ENCODE measurements at regions not wholly inside any gene's neighbourhood (a gene's known extent, or its start where the extent isn't known, plus 50 kb on each side); places are given as distances from the start of the nearest gene placed in this dataset.
"Not testable (repeated sequence)": the region's sequence is repeated elsewhere in the genome, so short reads cannot be mapped to it uniquely, and the experiment has no call there.

- DNase-seq: no peak
- WGBS (ENCODE audit: insufficient coverage): 90% methylated on average over 2 of the region's 3 CpGs
- no peak overlapping the region for H3K27ac ChIP-seq (ENCODE audit: insufficient read depth in 1 of 2, low read depth in 1 of 2, low read length in 2 of 2, poor library complexity in 1 of 2, severe bottlenecking in 2 of 2)
- H3K36me3 ChIP-seq (ENCODE audit: control insufficient read depth in 4 of 4, insufficient read depth in 4 of 4, low read length in 3 of 4): no peaks in the 10 kb centered on the region
- POLR2A ChIA-PET: no interaction called here
- H3K4me3 ChIP-seq (ENCODE audit: control insufficient read depth in 1 of 7, extremely low read depth in 1 of 7, insufficient read depth in 4 of 7, low read depth in 2 of 7, low read length in 6 of 7): no peak overlapping the region
- CTCF ChIA-PET: no interaction called here
- no peaks in the 10 kb centered on the region for H3K27me3 ChIP-seq (replicated peaks in 2 of 5; ENCODE audit: control insufficient read depth in 4 of 5, insufficient read depth in 5 of 5, low read length in 4 of 5)
- peaks cover 0 to 2% (median 0%) of the 10 kb centered on the region in 5 experiments for H3K9me3 ChIP-seq (ENCODE audit: control extremely low read depth in 1 of 5, control insufficient read depth in 4 of 5, insufficient read depth in 2 of 5, low read depth in 1 of 5, low read length in 4 of 5)
- H3K4me1 ChIP-seq (ENCODE audit: control extremely low read depth in 1 of 4, control insufficient read depth in 4 of 4, insufficient read depth in 4 of 4, low read length in 3 of 4): no peaks in the 10 kb centered on the region
Measured at GRCh38 chr7:42645906-42646305, 266.0 kb downstream of the C7orf25 start.

GRCh38 chr7:42642699-42643098 lies 269.2 kb downstream of the C7orf25 start:
- Histone ChIP-seq H3K9me3 (ENCODE audit: control extremely low read depth in 1 of 5, control insufficient read depth in 4 of 5, insufficient read depth in 2 of 5, low read depth in 1 of 5, low read length in 4 of 5) (peaks cover 0 to 2% (median 0%) of the 10 kb centered on the region in 5 experiments), H3K4me3 (ENCODE audit: control insufficient read depth in 1 of 7, extremely low read depth in 1 of 7, insufficient read depth in 4 of 7, low read depth in 2 of 7, low read length in 6 of 7) (no peak overlapping the region), H3K27me3 (replicated peaks in 2 of 5; ENCODE audit: control insufficient read depth in 4 of 5, insufficient read depth in 5 of 5, low read length in 4 of 5) (no peaks in the 10 kb centered on the region), H3K4me1 (ENCODE audit: control extremely low read depth in 1 of 4, control insufficient read depth in 4 of 4, insufficient read depth in 4 of 4, low read length in 3 of 4) (no peaks in the 10 kb centered on the region), H3K36me3 (ENCODE audit: control insufficient read depth in 4 of 4, insufficient read depth in 4 of 4, low read length in 3 of 4) (no peaks in the 10 kb centered on the region), H3K27ac (ENCODE audit: insufficient read depth in 1 of 2, low read depth in 1 of 2, low read length in 2 of 2, poor library complexity in 1 of 2, severe bottlenecking in 2 of 2) (no peak overlapping the region)
- DNase-seq: no peak
- POLR2A ChIA-PET: no interaction called here
- CTCF ChIA-PET: no interaction called here

GRCh38 chr7:42639930-42640329 lies 271.9 kb downstream of the C7orf25 start:
- Histone ChIP-seq H3K36me3 (ENCODE audit: control insufficient read depth in 4 of 4, insufficient read depth in 4 of 4, low read length in 3 of 4) (no peaks in the 10 kb centered on the region), H3K27ac (ENCODE audit: insufficient read depth in 1 of 2, low read depth in 1 of 2, low read length in 2 of 2, poor library complexity in 1 of 2, severe bottlenecking in 2 of 2) (no peak overlapping the region), H3K27me3 (replicated peaks in 2 of 5; ENCODE audit: control insufficient read depth in 4 of 5, insufficient read depth in 5 of 5, low read length in 4 of 5) (no peaks in the 10 kb centered on the region), H3K4me1 (ENCODE audit: control extremely low read depth in 1 of 4, control insufficient read depth in 4 of 4, insufficient read depth in 4 of 4, low read length in 3 of 4) (no peaks in the 10 kb centered on the region), H3K9me3 (ENCODE audit: control extremely low read depth in 1 of 5, control insufficient read depth in 4 of 5, insufficient read depth in 2 of 5, low read depth in 1 of 5, low read length in 4 of 5) (peaks cover 0 to 2% (median 0%) of the 10 kb centered on the region in 5 experiments), H3K4me3 (ENCODE audit: control insufficient read depth in 1 of 7, extremely low read depth in 1 of 7, insufficient read depth in 4 of 7, low read depth in 2 of 7, low read length in 6 of 7) (no peak overlapping the region)
- no peak for DNase-seq
- 92% methylated on average over 5 of the region's 5 CpGs for WGBS (ENCODE audit: insufficient coverage)
- ChIA-PET POLR2A (no interaction called here), CTCF (no interaction called here)

GRCh38 chr7:42636380-42636779 lies 275.5 kb downstream of the C7orf25 start:
- H3K9me3 ChIP-seq (ENCODE audit: control extremely low read depth in 1 of 5, control insufficient read depth in 4 of 5, insufficient read depth in 2 of 5, low read depth in 1 of 5, low read length in 4 of 5); H3K36me3 ChIP-seq (ENCODE audit: control insufficient read depth in 4 of 4, insufficient read depth in 4 of 4, low read length in 3 of 4); POLR2A ChIA-PET; H3K4me1 ChIP-seq (ENCODE audit: control extremely low read depth in 1 of 4, control insufficient read depth in 4 of 4, insufficient read depth in 4 of 4, low read length in 3 of 4); CTCF ChIA-PET; H3K27me3 ChIP-seq (replicated peaks in 2 of 5; ENCODE audit: control insufficient read depth in 4 of 5, insufficient read depth in 5 of 5, low read length in 4 of 5); H3K27ac ChIP-seq (ENCODE audit: insufficient read depth in 1 of 2, low read depth in 1 of 2, low read length in 2 of 2, poor library complexity in 1 of 2, severe bottlenecking in 2 of 2); DNase-seq; H3K4me3 ChIP-seq (ENCODE audit: control insufficient read depth in 1 of 7, extremely low read depth in 1 of 7, insufficient read depth in 4 of 7, low read depth in 2 of 7, low read length in 6 of 7): not testable (repeated sequence)
- 97% methylated on average over 9 of the region's 11 CpGs for WGBS (ENCODE audit: insufficient coverage)

- H3K4me3 ChIP-seq (ENCODE audit: control insufficient read depth in 1 of 7, extremely low read depth in 1 of 7, insufficient read depth in 4 of 7, low read depth in 2 of 7, low read length in 6 of 7): no peak overlapping the region
- no peak for DNase-seq
- POLR2A ChIA-PET: no interaction called here
- no peaks in the 10 kb centered on the region for H3K36me3 ChIP-seq (ENCODE audit: control insufficient read depth in 4 of 4, insufficient read depth in 4 of 4, low read length in 3 of 4)
- no peak overlapping the region for H3K27ac ChIP-seq (ENCODE audit: insufficient read depth in 1 of 2, low read depth in 1 of 2, low read length in 2 of 2, poor library complexity in 1 of 2, severe bottlenecking in 2 of 2)
- no peaks in the 10 kb centered on the region for H3K9me3 ChIP-seq (ENCODE audit: control extremely low read depth in 1 of 5, control insufficient read depth in 4 of 5, insufficient read depth in 2 of 5, low read depth in 1 of 5, low read length in 4 of 5)
- 90% methylated on average over 1 of the region's 4 CpGs for WGBS (ENCODE audit: insufficient coverage)
- CTCF ChIA-PET: no interaction called here
- no peaks in the 10 kb centered on the region for H3K4me1 ChIP-seq (ENCODE audit: control extremely low read depth in 1 of 4, control insufficient read depth in 4 of 4, insufficient read depth in 4 of 4, low read length in 3 of 4)
- H3K27me3 ChIP-seq (replicated peaks in 2 of 5; ENCODE audit: control insufficient read depth in 4 of 5, insufficient read depth in 5 of 5, low read length in 4 of 5): no peaks in the 10 kb centered on the region
Measured at GRCh38 chr7:42628054-42628453, 283.8 kb downstream of the C7orf25 start.

GRCh38 chr7:42627626-42628025 lies 284.2 kb downstream of the C7orf25 start:
- Histone ChIP-seq H3K36me3 (ENCODE audit: control insufficient read depth in 4 of 4, insufficient read depth in 4 of 4, low read length in 3 of 4) (no peaks in the 10 kb centered on the region), H3K27me3 (replicated peaks in 2 of 5; ENCODE audit: control insufficient read depth in 4 of 5, insufficient read depth in 5 of 5, low read length in 4 of 5) (no peaks in the 10 kb centered on the region), H3K4me3 (ENCODE audit: control insufficient read depth in 1 of 7, extremely low read depth in 1 of 7, insufficient read depth in 4 of 7, low read depth in 2 of 7, low read length in 6 of 7) (no peak overlapping the region), H3K4me1 (ENCODE audit: control extremely low read depth in 1 of 4, control insufficient read depth in 4 of 4, insufficient read depth in 4 of 4, low read length in 3 of 4) (no peaks in the 10 kb centered on the region), H3K9me3 (ENCODE audit: control extremely low read depth in 1 of 5, control insufficient read depth in 4 of 5, insufficient read depth in 2 of 5, low read depth in 1 of 5, low read length in 4 of 5) (no peaks in the 10 kb centered on the region), H3K27ac (ENCODE audit: insufficient read depth in 1 of 2, low read depth in 1 of 2, low read length in 2 of 2, poor library complexity in 1 of 2, severe bottlenecking in 2 of 2) (no peak overlapping the region)
- ChIA-PET CTCF (no interaction called here), POLR2A (no interaction called here)
- 90% methylated on average over 2 of the region's 3 CpGs for WGBS (ENCODE audit: insufficient coverage)
- DNase-seq: no peak

- DNase-seq: no peak
- ChIA-PET POLR2A (no interaction called here), CTCF (no interaction called here)
- 100% methylated on average over 2 of the region's 2 CpGs for WGBS (ENCODE audit: insufficient coverage)
- H3K27me3 ChIP-seq (replicated peaks in 2 of 5; ENCODE audit: control insufficient read depth in 4 of 5, insufficient read depth in 5 of 5, low read length in 4 of 5): no peaks in the 10 kb centered on the region
- H3K4me3 ChIP-seq (ENCODE audit: control insufficient read depth in 1 of 7, extremely low read depth in 1 of 7, insufficient read depth in 4 of 7, low read depth in 2 of 7, low read length in 6 of 7): no peak overlapping the region
- H3K4me1 ChIP-seq (ENCODE audit: control extremely low read depth in 1 of 4, control insufficient read depth in 4 of 4, insufficient read depth in 4 of 4, low read length in 3 of 4): no peaks in the 10 kb centered on the region
- H3K27ac ChIP-seq (ENCODE audit: insufficient read depth in 1 of 2, low read depth in 1 of 2, low read length in 2 of 2, poor library complexity in 1 of 2, severe bottlenecking in 2 of 2): no peak overlapping the region
- no peaks in the 10 kb centered on the region for H3K36me3 ChIP-seq (ENCODE audit: control insufficient read depth in 4 of 4, insufficient read depth in 4 of 4, low read length in 3 of 4)
- no peaks in the 10 kb centered on the region for H3K9me3 ChIP-seq (ENCODE audit: control extremely low read depth in 1 of 5, control insufficient read depth in 4 of 5, insufficient read depth in 2 of 5, low read depth in 1 of 5, low read length in 4 of 5)
Measured at GRCh38 chr7:42627101-42627500, 284.8 kb downstream of the C7orf25 start.

- Histone ChIP-seq H3K36me3 (ENCODE audit: control insufficient read depth in 4 of 4, insufficient read depth in 4 of 4, low read length in 3 of 4) (no peaks in the 10 kb centered on the region), H3K9me3 (ENCODE audit: control extremely low read depth in 1 of 5, control insufficient read depth in 4 of 5, insufficient read depth in 2 of 5, low read depth in 1 of 5, low read length in 4 of 5) (no peaks in the 10 kb centered on the region), H3K27ac (ENCODE audit: insufficient read depth in 1 of 2, low read depth in 1 of 2, low read length in 2 of 2, poor library complexity in 1 of 2, severe bottlenecking in 2 of 2) (no peak overlapping the region), H3K4me3 (ENCODE audit: control insufficient read depth in 1 of 7, extremely low read depth in 1 of 7, insufficient read depth in 4 of 7, low read depth in 2 of 7, low read length in 6 of 7) (no peak overlapping the region), H3K27me3 (replicated peaks in 2 of 5; ENCODE audit: control insufficient read depth in 4 of 5, insufficient read depth in 5 of 5, low read length in 4 of 5) (no peaks in the 10 kb centered on the region), H3K4me1 (ENCODE audit: control extremely low read depth in 1 of 4, control insufficient read depth in 4 of 4, insufficient read depth in 4 of 4, low read length in 3 of 4) (no peaks in the 10 kb centered on the region)
- CTCF ChIA-PET: no interaction called here
- 95% methylated on average over 4 of the region's 4 CpGs for WGBS (ENCODE audit: insufficient coverage)
- DNase-seq: no peak
- POLR2A ChIA-PET: no interaction called here
Measured at GRCh38 chr7:42625421-42625820, 286.4 kb downstream of the C7orf25 start.

Measured in common myeloid progenitor, CD34-positive (primary cell).